T1000 (cell line): ENCODE measurements at regions not wholly inside any gene's neighbourhood (a gene's known extent, or its start where the extent isn't known, plus 50 kb on each side); places are given as distances from the start of the nearest gene placed in this dataset.

ENCODE experiments used
- DNase-seq: peaks from one replicate; lab custom pipeline; 2025; ENCODE audit warnings: mixed read lengths; lab: John Stamatoyannopoulos, UW

DNA sequence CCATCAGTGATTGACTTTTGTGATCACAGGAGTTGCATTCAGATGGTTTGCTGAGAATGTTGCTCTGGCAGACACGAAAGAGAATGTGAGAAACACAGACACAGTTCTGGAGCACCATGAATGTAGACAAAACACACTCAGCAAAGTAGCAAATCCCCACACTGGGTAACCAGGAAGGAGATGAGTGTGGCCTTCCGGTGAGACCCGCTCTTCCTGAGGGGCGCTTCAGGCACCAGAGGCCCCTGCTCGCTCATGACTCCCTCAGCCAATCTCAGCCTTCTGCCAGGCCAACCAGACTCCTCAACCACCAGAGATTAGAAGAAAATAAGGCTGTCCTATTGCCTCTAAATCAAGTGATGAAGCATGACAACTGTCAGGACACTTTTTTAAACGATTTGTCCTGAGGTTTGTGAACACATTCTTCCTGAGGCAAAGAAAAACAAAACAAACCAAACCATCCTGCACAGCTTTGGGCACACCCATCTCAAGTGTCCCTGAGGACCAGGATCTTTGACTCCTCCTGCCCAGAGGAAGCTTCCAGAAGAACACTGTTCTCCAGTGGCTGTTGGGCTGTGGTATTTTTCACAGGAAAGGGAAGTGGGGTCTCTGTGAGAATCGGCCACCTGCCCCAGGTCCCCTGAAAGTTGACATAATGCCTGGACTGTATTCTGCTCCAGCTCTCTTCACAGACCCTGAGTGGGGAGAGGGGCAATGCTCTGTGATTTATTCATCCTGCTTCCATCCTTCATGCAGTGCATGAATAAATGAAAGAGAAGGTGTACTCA, 152.8 kb downstream of the BCL11A start:
- DNase-seq: no peak

DNA sequence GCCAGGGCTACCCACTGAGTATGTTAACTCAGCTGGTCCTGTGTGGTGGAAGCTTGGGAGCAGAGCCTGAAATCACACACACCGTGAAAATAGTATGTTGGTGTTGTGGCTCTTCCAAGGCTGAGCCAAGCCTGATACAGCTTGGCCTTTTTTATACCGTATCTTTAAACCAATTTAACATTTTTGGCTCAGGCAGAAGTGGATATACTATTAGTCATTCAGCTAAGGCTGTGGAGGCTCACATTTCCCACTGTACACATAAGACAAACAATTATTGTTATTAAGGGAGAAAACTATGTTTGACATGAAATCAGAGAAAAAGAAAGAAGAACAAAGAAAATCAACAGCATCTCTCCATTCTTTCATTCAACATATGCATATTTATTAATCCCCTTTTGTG, 159.0 kb downstream of the BCL11A start:
- no peak for DNase-seq

DNA sequence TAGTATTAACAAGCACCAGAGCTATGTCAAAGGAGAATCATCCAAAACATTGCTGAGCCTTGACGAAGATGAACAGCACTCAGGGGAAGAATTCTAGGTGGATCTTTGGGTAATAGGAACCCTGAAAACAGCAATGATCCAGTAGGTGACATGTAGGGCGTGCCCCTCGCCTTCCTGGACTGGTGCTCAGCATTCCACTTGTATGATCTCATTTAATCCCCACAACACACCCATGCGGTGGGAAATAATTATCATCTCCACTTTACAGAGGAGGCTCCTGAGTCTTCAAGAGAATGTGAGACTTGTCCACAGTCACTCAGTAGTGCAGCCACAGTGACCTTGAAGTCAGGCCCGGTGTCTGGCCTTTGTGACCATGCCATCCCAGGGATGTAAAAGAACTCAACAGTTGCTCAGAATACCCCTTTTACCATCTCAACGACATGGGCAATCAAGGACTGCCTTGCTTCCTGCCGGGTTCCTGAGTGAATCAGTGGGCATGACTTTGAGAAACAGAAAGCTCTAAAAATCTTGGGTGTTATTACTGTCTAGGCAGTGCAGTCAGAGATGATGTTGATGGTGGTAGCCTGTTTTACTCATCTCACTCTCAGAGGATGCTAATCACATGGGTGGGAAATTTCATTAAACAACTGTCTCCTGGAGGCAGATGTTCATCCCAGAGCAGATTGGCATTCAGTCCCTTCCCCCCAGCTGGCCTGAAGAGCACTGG, 161.6 kb downstream of the BCL11A start:
- DNase-seq: no peak

DNA sequence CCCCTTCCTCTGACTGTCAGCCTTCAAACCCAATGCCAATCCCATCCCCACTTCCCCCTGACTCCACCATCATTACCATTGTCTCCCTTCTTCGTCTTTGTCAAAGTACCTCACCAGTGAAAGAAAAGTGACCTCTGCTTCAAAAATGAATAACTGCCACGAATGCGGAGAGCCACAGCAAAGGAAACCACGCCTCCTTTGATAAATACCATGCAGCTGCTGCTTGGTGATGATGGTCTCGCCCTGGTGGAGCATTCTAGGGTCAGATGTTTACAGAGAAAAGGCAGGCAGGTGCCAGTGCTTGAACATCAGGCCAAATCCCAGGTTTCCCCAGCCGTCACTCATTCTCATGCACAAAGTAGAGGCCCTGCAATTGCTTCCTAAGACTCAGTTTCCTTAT, 162.2 kb downstream of the BCL11A start:
- no peak for DNase-seq

DNA sequence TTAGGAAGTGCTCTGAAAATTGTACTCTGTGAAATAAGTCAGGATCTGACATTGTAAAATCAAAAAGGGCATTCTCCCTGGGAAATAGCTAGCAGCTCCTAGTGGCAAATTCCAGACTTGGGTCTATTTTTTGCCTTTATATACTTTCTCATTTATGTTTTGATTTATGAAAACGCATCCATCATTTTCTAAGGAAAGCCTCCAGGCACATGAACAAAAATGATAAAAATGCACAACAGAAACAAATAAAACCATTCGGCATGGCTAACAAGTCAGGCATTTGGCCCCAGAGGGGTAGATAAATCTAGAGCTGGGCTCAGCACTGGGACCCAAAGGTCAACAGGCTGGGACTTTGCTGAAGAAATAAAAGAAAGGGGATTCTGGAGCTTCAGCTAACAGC, 167.0 kb downstream of the BCL11A start:
- no peak for DNase-seq

DNA sequence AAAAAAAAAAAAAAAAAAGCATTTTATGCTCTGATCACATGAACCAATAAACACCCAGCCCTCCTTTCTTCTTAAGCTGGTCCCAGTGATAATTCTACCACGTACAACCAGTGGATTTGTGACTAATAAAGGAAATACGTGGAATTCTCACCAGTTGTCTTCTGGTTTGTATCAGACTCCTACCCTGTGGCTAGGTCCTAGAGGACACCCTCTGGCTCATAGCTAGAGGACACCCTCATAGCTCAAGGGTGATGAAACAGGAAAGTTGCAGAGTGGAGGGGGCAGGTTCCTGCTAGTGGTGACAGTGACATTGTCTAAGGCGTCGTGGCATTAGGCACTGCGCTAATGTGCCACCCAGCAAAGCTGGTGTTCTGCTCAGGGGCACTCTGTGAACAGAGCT, 167.8 kb downstream of the BCL11A start:
- DNase-seq: no peak

DNA sequence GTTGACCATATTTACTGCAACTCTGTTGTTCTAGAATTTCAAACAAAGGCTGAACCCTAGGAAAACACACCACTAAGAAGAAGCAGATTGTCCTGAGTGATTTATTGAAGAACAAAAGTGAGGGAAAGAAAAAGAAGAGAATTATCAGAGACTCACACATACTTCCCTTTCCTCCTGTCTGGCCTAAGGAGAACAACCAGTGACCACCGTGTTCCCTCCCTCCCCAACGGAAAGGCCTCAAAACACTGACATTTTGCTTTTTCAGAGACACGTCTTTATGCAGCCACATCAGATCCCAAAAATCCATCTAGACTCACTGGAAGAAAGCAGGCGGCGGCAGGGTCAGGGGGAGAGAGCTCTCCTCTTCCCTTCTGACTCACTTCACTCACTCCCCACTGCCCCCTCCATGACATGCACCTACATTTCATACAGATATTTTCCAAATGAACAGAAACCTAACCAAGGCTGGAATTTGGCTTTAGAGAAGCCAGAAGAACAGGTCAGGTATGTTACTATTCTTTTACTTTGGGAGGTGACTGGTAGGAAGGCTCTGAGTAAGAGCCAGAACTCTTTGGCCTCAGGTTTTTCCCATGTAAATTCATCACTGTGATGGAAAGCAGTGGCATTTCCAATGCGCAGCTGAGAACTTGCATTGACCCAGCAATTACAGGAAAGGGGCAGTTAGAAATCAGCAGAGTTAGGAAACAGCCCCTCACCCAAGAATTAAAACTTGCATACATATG, 169.9 kb downstream of the BCL11A start:
- DNase-seq: no peak

DNA sequence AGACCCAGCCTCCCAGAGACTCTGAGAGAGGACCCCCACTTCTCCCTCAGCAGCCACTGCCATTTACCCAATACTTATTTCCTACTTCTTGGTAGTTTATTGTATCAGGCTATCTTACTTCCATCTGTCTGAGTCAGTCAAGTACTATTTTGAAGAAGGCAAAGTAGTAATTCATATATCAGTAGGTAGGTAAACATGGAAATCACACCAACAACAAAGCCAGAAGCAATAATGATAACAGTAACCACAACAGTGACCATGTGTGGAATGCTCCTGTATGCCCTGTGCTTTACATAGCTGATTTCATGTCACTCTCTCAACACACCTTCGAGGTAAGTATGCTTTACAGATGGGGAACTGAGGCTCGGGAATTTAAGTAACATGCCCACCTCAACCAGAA, 173.0 kb downstream of the BCL11A start:
- DNase-seq: no peak

DNA sequence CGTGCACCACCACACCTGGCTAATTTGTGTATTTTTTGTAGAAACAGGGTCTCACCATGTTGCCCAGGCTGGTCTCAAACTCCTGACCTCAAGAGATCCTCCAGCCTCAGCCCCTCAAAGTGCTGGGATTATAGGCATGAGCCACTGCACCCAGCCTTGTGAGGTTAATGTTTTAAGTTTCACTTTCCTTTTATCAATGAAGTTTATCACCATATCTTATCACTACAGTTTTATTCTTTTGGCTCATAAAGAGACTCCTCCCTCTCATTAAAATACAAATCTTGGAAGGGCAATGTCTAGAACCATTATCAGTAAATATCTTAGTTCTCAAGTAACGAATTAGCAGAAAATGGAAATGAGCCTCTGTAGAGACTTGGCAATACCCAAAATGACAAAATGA, 173.8 kb downstream of the BCL11A start:
- no peak for DNase-seq

DNA sequence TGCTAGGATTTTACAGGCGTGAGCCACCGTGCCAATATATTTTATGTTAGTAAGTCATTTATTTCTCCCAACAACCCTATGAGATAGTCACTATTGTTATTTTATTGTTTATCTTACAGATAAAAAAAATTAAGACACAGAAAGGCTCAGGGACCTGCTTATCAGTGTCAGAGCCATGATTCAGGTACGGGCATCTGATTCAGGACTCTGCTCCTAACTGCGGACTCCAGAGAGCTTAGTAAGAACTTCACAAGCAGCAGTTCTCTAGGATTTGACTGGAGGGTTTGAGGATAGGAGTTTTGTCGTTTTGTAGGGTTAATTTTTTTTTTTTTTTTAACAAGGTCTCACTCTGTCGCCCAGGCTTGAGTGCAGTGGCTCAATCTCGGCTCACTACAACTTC, 174.2 kb downstream of the BCL11A start:
- no peak for DNase-seq

DNA sequence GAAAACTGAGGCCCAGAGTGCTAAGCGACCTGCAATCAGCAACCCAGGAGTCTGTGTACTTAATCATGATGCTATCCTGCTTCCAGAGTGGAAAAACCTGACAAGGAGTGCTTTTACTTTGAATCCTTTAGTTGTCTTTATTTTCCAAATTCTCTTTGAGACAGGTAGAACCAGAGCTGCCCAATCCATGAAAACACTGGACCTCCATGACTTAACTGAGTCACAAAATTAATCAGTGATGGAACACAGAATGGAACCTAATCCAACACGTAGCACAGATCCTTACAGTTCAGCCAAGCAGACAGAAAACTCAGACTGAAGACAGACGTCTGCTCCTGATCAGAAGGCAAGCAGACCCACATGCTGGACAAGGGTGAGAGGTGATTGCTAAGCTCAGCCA, 175.6 kb downstream of the BCL11A start:
- no peak for DNase-seq

DNA sequence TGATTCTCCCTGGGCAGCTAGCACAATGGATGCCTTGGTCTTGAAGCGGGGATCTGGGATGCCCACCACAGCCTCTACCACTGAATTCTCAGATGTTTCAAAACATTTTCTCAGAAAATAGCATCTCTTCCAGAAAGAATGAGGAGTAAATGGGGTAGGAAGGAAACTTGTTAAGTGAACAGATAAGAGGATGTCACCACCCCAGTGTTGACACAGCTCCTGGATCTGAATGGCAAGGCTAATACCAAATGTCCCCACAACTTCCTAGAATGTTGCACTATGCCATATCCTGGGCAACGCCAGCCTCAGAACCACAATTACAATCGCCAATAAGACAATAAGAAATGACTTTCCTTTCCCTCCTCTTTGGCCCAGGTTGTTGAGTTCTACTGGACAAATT, 177.2 kb downstream of the BCL11A start:
- no peak for DNase-seq

DNA sequence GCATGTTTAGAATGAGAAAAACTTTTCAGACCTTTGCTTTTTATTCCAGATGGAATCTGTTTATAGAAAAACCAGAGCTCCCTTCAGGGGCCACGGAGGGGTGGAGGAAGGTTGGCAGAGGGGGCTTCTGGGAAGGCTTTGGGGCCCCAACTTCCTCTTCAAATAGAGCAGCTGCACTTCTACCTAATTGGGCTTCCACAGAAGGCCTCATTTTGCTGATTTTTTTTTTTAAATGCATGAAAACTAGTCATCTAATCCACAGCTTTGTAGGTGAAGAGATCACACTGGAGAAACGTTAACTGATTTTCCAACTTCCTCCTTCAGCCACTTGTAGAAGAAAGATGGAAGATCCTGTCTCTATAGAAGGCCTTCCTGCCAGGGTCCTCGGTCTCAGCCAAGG, 181.8 kb downstream of the BCL11A start:
- DNase-seq: no peak

DNA sequence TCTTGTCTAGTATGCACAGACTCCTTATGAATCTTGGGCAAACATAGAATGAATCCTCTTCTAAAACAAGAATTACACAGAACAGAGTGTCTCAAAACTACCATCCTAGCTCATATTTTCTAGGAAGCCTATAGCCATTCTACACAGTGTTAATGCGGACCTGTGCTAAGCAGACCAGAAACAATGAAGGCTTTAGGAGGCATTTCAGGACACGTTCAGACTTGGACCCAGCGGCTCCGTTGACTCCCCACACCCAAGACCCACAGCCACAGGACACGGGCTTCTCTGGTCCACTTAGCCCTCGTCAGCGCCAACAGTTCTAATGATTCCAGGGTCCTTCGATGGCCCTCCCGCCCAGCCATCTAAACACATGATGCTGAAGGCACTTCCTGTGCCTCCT, 182.2 kb downstream of the BCL11A start:
- no peak for DNase-seq

DNA sequence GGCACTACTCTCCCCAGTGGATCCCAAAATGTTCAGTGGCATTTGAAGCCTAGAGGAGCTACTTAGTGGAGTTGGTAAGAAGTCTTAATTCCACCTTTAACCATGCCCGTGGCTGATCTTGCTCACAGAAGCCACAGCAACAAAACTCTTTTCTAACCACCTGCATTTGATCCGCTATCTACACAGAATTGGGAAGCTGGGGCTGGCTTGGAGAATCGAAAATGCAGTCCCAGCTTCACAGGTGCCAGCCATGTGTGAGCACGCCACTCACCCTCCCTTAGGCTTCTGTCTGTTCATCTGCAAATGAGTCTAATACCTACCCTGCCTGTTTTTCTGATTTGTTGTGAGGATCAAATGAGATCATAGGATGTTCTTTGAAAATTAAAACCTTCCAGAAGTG, 182.6 kb downstream of the BCL11A start:
- DNase-seq: no peak

DNA sequence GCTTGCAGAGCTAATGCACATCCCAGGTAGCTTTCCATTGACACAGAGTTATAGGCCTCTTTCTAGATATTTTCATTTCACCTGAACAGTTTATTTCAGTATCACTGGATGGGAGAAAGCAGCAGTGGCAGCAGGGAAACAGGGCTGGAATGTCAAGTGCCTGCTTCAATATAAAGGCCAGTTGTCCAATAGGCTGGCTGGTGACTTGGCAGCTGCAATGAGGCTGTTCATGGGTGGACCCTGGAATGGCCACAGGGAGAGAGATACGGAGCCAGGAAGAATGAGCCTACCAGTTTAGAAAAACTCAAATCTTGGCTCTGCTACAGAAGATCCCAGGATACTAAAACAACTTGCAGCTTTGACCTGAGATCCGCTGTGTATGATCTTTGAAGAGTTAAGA, 185.0 kb downstream of the BCL11A start:
- DNase-seq: no peak

DNA sequence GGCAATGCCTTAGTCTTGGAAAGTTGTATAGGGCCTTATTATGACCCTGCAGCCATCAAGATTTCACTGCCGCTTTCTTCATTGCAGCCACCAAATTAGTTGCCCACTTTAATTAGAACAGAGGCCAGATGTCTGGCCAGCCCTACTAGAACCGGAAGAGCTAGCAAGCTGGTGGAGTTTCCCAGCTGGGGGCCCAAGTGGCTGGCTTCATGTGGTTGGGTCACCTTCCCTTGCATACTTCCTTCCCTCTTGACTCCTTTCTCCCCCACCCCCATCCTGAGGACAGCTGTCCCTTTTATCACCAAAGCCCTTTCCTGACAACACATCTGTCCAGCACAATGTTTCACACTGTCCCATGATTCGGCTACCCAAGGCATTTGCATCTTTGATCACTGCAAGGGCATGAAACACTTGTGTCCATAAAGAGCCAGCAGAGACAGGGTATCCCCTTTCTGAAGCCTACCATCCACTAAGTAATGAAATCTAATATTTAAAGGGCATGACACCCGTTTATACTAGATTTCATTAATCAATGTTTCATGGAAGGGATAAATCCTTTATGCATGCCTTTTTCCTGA, 187.2 kb downstream of the BCL11A start:
- DNase-seq: no peak

DNA sequence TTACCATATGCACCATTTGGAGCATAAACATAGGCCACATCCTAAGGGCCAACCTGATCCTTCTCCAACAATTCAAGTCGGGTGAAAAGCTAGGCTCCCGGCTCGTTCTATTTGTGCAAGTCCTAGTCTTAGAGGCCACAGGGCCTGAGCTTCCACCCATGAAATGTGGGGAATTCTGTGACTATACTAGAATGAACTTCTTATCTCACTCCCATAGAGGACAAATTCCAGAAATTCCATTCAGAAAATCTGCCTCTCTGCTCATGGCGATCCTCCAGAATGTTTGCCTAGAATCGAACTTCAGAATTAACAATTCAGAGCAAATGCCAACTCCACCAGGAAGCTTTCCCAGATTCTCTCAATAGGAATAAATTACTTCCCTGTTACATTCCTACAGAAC, 187.9 kb downstream of the BCL11A start:
- DNase-seq: no peak

DNA sequence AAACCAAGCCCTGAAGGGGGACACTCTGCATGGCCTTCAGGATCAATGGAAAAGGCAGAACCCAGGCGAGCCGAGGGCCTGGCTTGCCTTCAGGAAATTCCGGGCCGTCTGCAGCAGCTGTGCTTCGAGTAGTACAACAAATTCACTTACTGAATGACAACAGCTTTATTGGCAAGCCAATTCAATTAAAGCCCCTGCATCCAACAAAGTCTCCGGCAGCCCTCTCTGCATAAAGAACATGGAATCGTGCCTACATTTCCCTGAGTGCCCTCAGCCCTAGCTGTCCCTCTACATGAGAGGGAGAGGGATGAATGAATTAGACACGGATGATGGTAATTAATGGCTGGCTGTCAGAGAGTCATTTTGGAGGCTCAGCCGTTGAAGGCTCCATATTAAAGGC, 189.0 kb downstream of the BCL11A start:
- no peak for DNase-seq

DNA sequence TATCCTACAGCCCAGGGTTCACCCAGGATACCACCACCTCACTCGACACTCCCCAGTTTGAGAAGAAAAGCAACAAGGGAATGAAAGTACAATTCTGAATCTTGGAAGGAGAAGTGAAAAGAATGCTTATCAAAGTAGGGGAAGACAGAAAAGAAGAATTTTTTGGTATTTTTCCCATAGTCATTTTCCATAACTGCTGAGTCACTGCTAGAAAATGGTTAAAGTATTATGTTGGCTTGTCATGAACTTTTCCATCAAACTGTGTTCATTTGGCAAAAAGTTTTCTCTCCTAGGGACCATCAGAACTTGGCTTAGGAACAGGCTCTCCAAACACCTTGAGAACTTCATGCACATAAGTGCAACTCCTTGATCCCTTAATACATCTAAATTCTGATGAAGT, 192.0 kb downstream of the BCL11A start:
- no peak for DNase-seq

DNA sequence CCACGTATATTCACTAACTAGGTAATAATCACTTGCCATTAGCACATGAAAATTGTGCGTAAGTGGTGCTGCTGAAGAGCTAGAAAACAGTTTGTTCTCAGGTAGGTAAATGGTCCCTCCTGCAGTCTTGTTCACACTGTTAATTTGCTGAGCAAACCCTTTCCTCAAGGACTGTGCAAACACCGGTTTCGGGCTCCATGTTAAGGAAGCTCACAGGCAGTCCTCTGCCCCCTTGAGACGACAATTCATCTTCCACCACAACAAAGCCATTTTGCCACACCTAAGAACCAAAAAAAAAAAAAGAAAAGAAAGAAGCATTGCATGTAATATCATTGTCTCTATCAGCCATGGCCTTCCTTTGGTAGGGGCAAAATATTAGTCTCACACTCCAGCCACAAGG, 193.9 kb downstream of the BCL11A start:
- DNase-seq: no peak

DNA sequence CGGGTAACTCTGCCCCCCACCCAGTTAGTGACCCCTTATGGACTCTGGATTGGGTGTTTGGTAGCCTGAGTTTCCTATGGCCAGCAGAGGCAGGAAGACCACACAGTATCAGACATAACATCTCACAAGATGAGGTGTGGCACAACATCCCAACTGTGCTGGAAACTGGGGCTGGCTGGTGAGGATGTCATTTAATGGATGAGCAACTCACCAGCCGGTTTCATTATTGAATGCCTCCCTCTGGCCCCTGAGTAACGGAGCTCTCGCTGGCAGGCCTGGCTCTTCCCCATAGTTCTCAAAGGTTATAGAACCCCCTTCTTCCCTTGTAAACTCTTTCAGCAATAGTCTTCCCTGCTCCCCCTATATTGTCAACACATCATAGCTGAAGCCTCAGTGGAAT, 195.0 kb downstream of the BCL11A start:
- DNase-seq: no peak

DNA sequence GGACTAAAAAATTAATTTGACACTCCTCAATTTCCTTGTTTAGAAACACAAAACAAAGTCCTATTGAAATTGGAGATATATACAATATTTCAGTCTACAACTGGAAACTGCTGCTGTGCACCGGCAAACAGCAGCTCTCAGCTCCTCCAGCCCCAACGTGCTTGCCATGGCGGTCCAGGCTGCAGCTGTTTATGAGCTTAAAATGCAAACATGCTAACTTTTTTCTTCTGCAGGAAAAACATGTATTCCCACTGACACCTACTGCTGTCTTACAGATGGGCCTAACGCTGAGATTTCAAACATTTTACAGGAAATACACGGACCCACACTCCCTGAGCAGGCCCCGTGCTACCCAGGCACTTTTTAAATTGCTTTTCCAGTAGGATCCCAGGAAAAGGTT, 195.5 kb downstream of the BCL11A start:
- no peak for DNase-seq
